ENCODE measurements at regions not wholly inside any gene's neighbourhood (a gene's known extent, or its start where the extent isn't known, plus 50 kb on each side); places are given as distances from the start of the nearest gene placed in this dataset.

GRCh38 chr3:162213196-162213595 is 716.6 kb downstream of the OTOL1 start:
- ATAC-seq = no peak
- no peaks in the 10 kb centered on the region for H3K27me3 ChIP-seq (ENCODE audit: insufficient read depth, low read length)
- no peak for DNase-seq (ENCODE audit: low read depth, low spot score)
- no peaks in the 10 kb centered on the region for H3K79me2 ChIP-seq (ENCODE audit: insufficient read depth, low read length)
- intact Hi-C loops (cut with micrococcal nuclease) = no loop called here
- no peak overlapping the region for H3K27ac ChIP-seq (ENCODE audit: low read depth, low read length)
- no peak overlapping the region for H3K9ac ChIP-seq (ENCODE audit: low read length)
- H4K20me1 ChIP-seq (ENCODE audit: insufficient read depth) = no peaks in the 10 kb centered on the region
- H3K9me2 ChIP-seq (ENCODE audit: insufficient read depth) = no peaks in the 10 kb centered on the region
- H2AFZ ChIP-seq (ENCODE audit: low read depth, low read length, poor library complexity, severe bottlenecking) = no peak overlapping the region
- no peaks in the 10 kb centered on the region for H3K9me3 ChIP-seq (ENCODE audit: control insufficient read depth in 1 of 2, insufficient read depth in 1 of 2, low read depth in 1 of 2, low read length in 2 of 2)
- no peak overlapping the region for H3K4me3 ChIP-seq (replicated peaks in 1 of 2; ENCODE audit: low read depth in 1 of 2, low read length in 2 of 2)
- BruUV-seq (replicated peaks) = no TSS peak
- no peaks in the 10 kb centered on the region for H3K36me3 ChIP-seq (ENCODE audit: control insufficient read depth in 1 of 2, insufficient read depth in 2 of 2, low read length in 2 of 2)
- RAD21 ChIA-PET (ENCODE audit: low non-redundant PET in 1 of 2, low total read pairs in 2 of 2, uncharacterized antibody in 2 of 2, unreplicated experiment in 2 of 2) = no interaction called here
- H3K4me1 ChIP-seq (ENCODE audit: control insufficient read depth in 1 of 2, insufficient read depth in 2 of 2, low read length in 2 of 2) = no peaks in the 10 kb centered on the region
- H3K4me2 ChIP-seq (ENCODE audit: low read length) = no peak overlapping the region
- POLR2A ChIA-PET = no interaction called here
- no peak for TF ChIP-seq EZH2 (IDR thresholded peaks at IDR 0.05)
- no peak for TF ChIP-seq SIN3A (IDR thresholded peaks at IDR 0.05; ENCODE audit: low read depth)
- no peak for TF ChIP-seq ATF3 (IDR thresholded peaks at IDR 0.05)
- TF ChIP-seq ZNF274 (IDR thresholded peaks at IDR 0.05; ENCODE audit: low read depth, low read length) = no peak
- TF ChIP-seq FOSL1 (IDR thresholded peaks at IDR 0.05; ENCODE audit: low read depth) = no peak
- TF ChIP-seq JUND (IDR thresholded peaks at IDR 0.05) = no peak
- no peak for TF ChIP-seq SP1 (IDR thresholded peaks at IDR 0.05; ENCODE audit: low read depth)
- no peak for TF ChIP-seq YY1 (IDR thresholded peaks at IDR 0.05; ENCODE audit: extremely low read depth, insufficient replicate concordance, low read depth, low read length)
- CTCF ChIA-PET = no interaction called here

- Histone ChIP-seq H4K20me1 (ENCODE audit: insufficient read depth) (no peaks in the 10 kb centered on the region), H3K27me3 (ENCODE audit: insufficient read depth, low read length) (no peaks in the 10 kb centered on the region), H3K4me3 (replicated peaks in 1 of 2; ENCODE audit: low read depth in 1 of 2, low read length in 2 of 2) (no peak overlapping the region), H3K9ac (ENCODE audit: low read length) (no peak overlapping the region), H3K79me2 (ENCODE audit: insufficient read depth, low read length) (no peaks in the 10 kb centered on the region), H3K4me2 (ENCODE audit: low read length) (no peak overlapping the region), H3K9me2 (ENCODE audit: insufficient read depth) (no peaks in the 10 kb centered on the region), H3K9me3 (ENCODE audit: control insufficient read depth in 1 of 2, insufficient read depth in 1 of 2, low read depth in 1 of 2, low read length in 2 of 2) (no peaks in the 10 kb centered on the region), H3K4me1 (ENCODE audit: control insufficient read depth in 1 of 2, insufficient read depth in 2 of 2, low read length in 2 of 2) (no peaks in the 10 kb centered on the region), H3K27ac (ENCODE audit: low read depth, low read length) (no peak overlapping the region), H2AFZ (ENCODE audit: low read depth, low read length, poor library complexity, severe bottlenecking) (no peak overlapping the region), H3K36me3 (ENCODE audit: control insufficient read depth in 1 of 2, insufficient read depth in 2 of 2, low read length in 2 of 2) (no peaks in the 10 kb centered on the region)
- BruUV-seq (replicated peaks) = no TSS peak
- no peak for DNase-seq (ENCODE audit: low read depth, low spot score)
- POLR2A ChIA-PET = no interaction called here
- RAD21 ChIA-PET (ENCODE audit: low non-redundant PET in 1 of 2, low total read pairs in 2 of 2, uncharacterized antibody in 2 of 2, unreplicated experiment in 2 of 2) = no interaction called here
- intact Hi-C loops (cut with micrococcal nuclease) = no loop called here
- CTCF ChIA-PET = no interaction called here
- TF ChIP-seq TCF7L2 (IDR thresholded peaks at IDR 0.05; ENCODE audit: borderline replicate concordance, extremely low read depth, insufficient read depth, insufficient read length) (no peak), JUND (IDR thresholded peaks at IDR 0.05) (no peak), EGR1 (IDR thresholded peaks at IDR 0.05; ENCODE audit: low read depth) (no peak), CBX3 (IDR thresholded peaks at IDR 0.05; ENCODE audit: low read depth) (no peak), SP1 (IDR thresholded peaks at IDR 0.05; ENCODE audit: low read depth) (no peak)
- no peak for ATAC-seq
These were observed 717.3 kb downstream of the OTOL1 start for GRCh38 chr3:162213956-162214355.

All from HCT116 (cell line).